GM23338 (cell line): ENCODE measurements at regions not wholly inside any gene's neighbourhood (a gene's known extent, or its start where the extent isn't known, plus 50 kb on each side); places are given as distances from the start of the nearest gene placed in this dataset.
A peak's percentile ranks its signal among the peaks of the same experiment; 100 is the strongest.

Experiments
- ATAC-seq: fragments of 200-7000 bp; cut with Tn5 transposase; 3 replicates; pipeline ENCODE4 v1.9.1; 2020
- DNase-seq: peaks from one replicate; pipeline ENCODE4 v3.0.0-alpha.2; 2015; ENCODE audit warnings: low spot score
- H2AFZ ChIP-seq: fragments of 200-600 bp; sonication (generic); 2 replicates; pipeline ENCODE4 v1.8.0; 2016; ENCODE audit warnings: antibody characterized with exemption, mild to moderate bottlenecking, moderate library complexity
- H3F3A ChIP-seq: fragments of 200-600 bp; sonication (generic); replicated peaks from 2 replicates; pipeline ENCODE4 v1.8.0; 2017; ENCODE audit warnings: antibody characterized with exemption, mixed run types, low read depth
- H3K27ac ChIP-seq: fragments of 200-600 bp; sonication (generic); 2 replicates; pipeline ENCODE4 v1.6.1; 2016; ENCODE audit warnings: low read depth
- H3K27me3 ChIP-seq: fragments of 200-600 bp; sonication (generic); 2 replicates; pipeline ENCODE4 v1.8.0; 2016; ENCODE audit warnings: mild to moderate bottlenecking, mixed run types, moderate library complexity; ENCODE audit not compliant: insufficient read depth
- H3K36me3 ChIP-seq: fragments of 200-600 bp; sonication (generic); 2 replicates; pipeline ENCODE4 v1.8.0; 2016; ENCODE audit warnings: mild to moderate bottlenecking; ENCODE audit not compliant: insufficient read depth
- H3K4me1 ChIP-seq: fragments of 200-600 bp; sonication (generic); 2 replicates; pipeline ENCODE4 v1.8.0; 2016; ENCODE audit warnings: mild to moderate bottlenecking, moderate library complexity; ENCODE audit not compliant: insufficient read depth
- H3K4me2 ChIP-seq: fragments of 200-600 bp; sonication (generic); 2 replicates; pipeline ENCODE4 v1.7.1; 2017; ENCODE audit warnings: mixed run types
- H3K4me3 ChIP-seq: fragments of 200-600 bp; sonication (generic); 2 replicates; pipeline ENCODE4 v1.6.1; 2016; ENCODE audit warnings: mixed run types
- H3K79me2 ChIP-seq: fragments of 200-600 bp; sonication (generic); replicated peaks from 2 replicates; pipeline ENCODE4 v1.8.0; 2017; ENCODE audit warnings: mild to moderate bottlenecking; ENCODE audit not compliant: insufficient read depth
- H3K9me2 ChIP-seq: fragments of 200-600 bp; sonication (generic); 2 replicates; pipeline ENCODE4 v1.8.0; 2017; ENCODE audit not compliant: insufficient read depth
- H4K20me1 ChIP-seq: fragments of 200-600 bp; sonication (generic); replicated peaks from 2 replicates; pipeline ENCODE4 v1.8.0; 2017; ENCODE audit warnings: mild to moderate bottlenecking; ENCODE audit not compliant: insufficient read depth
- H3K27ac Mint-ChIP-seq: 2 replicates; pipeline ENCODE4 v1.8.0; 2020; ENCODE audit warnings: inconsistent platforms, mild to moderate bottlenecking, moderate library complexity, mixed read lengths
- H3K27me3 Mint-ChIP-seq: 3 replicates; pipeline ENCODE4 v1.8.0; 2022; ENCODE audit warnings: low read depth, mild to moderate bottlenecking, moderate library complexity, mixed read lengths, inconsistent platforms; ENCODE audit not compliant: insufficient read depth, poor library complexity
- H3K36me3 Mint-ChIP-seq: 3 replicates; pipeline ENCODE4 v1.8.0; 2021; ENCODE audit warnings: low read depth, mild to moderate bottlenecking, inconsistent platforms, moderate library complexity, mixed read lengths
- H3K4me1 Mint-ChIP-seq: 3 replicates; pipeline ENCODE4 v1.8.0; 2020; ENCODE audit warnings: mild to moderate bottlenecking, inconsistent platforms, mixed read lengths
- H3K4me3 Mint-ChIP-seq: 3 replicates; pipeline ENCODE4 v1.8.0; 2021; ENCODE audit warnings: moderate library complexity, mild to moderate bottlenecking, inconsistent platforms, mixed read lengths
- H3K9me3 Mint-ChIP-seq: 3 replicates; pipeline ENCODE4 v1.8.0; 2020; ENCODE audit warnings: moderate library complexity, mild to moderate bottlenecking, inconsistent platforms, mixed read lengths
- CREB1 ChIP-seq: fragments of 250-450 bp; sonication (Bioruptor Pico); IDR thresholded peaks from 2 replicates; pipeline ENCODE4 v1.5.0; 2020; ENCODE audit warnings: low read depth, mild to moderate bottlenecking, moderate library complexity
- CTCF ChIP-seq, 2 experiments: fragments of 200-600 bp in 1 of 2; sonication (generic) in 1 of 2; conservative IDR thresholded peaks; 2 replicates each; pipeline versions ENCODE4 v1.5.1 to v1.6.1; 2016 to 2017; ENCODE audit warnings: antibody characterized with exemption in 2 of 2, low read depth in 2 of 2, mild to moderate bottlenecking in 2 of 2, moderate library complexity in 1 of 2
- ETS1 ChIP-seq: IDR thresholded peaks from 2 replicates; pipeline ENCODE4 v1.6.1; 2016; ENCODE audit warnings: antibody characterized with exemption
- EZH2 ChIP-seq: fragments of 200-600 bp; sonication (generic); IDR thresholded peaks from one replicate; pipeline ENCODE4 v1.8.0; 2017; ENCODE audit warnings: antibody characterized with exemption, mild to moderate bottlenecking, low read depth; ENCODE audit not compliant: unreplicated experiment
- EZH2phosphoT487 ChIP-seq: fragments of 200-600 bp; sonication (generic); IDR thresholded peaks from one replicate; pipeline ENCODE4 v1.8.1; 2018; ENCODE audit warnings: antibody characterized with exemption; ENCODE audit not compliant: unreplicated experiment
- JUNB ChIP-seq: IDR thresholded peaks from one replicate; pipeline ENCODE4 v1.6.1; 2016; ENCODE audit warnings: antibody characterized with exemption; ENCODE audit not compliant: unreplicated experiment
- NANOG ChIP-seq: IDR thresholded peaks from 2 replicates; pipeline ENCODE4 v1.6.1; 2016; ENCODE audit warnings: antibody characterized with exemption, borderline replicate concordance
- POLR2AphosphoS5 ChIP-seq: IDR thresholded peaks from 2 replicates; pipeline ENCODE4 v1.6.1; 2016; ENCODE audit warnings: antibody characterized with exemption, low read depth
- REST ChIP-seq: IDR thresholded peaks from one replicate; pipeline ENCODE4 v1.6.1; 2018; ENCODE audit warnings: antibody characterized with exemption; ENCODE audit not compliant: unreplicated experiment
- STAT1 ChIP-seq: IDR thresholded peaks from one replicate; pipeline ENCODE4 v1.6.1; 2016; ENCODE audit warnings: antibody characterized with exemption; ENCODE audit not compliant: unreplicated experiment
- ZNF114 ChIP-seq: fragments of 250-450 bp; sonication (Bioruptor Pico); IDR thresholded peaks from 2 replicates; pipeline ENCODE4 v1.5.0; 2020; ENCODE audit warnings: mild to moderate bottlenecking, moderate library complexity
- ZNF331 ChIP-seq: fragments of 250-450 bp; sonication (Bioruptor Pico); IDR thresholded peaks from 2 replicates; pipeline ENCODE4 v1.5.0; 2020; ENCODE audit warnings: low read depth, mild to moderate bottlenecking, moderate library complexity
- ZNF462 ChIP-seq: fragments of 250-450 bp; sonication (Bioruptor Pico); IDR thresholded peaks from 2 replicates; pipeline ENCODE4 v1.5.0; 2020; ENCODE audit warnings: mild to moderate bottlenecking, moderate library complexity

- no peaks in the 10 kb centered on the region for H3K36me3 ChIP-seq
- Mint-ChIP-seq H3K9me3 (peaks cover 23% of the 10 kb centered on the region), H3K27me3 (peaks cover 2% of the 10 kb centered on the region), H3K4me3 (no peak overlapping the region), H3K36me3 (peaks cover 15% of the 10 kb centered on the region), H3K27ac (no peak overlapping the region), H3K4me1 (no peaks in the 10 kb centered on the region; the same call in 2 of the 3 replicates)
- no peaks in the 10 kb centered on the region for H3K27me3 ChIP-seq
- no peak overlapping the region for H3K27ac ChIP-seq
- no peaks in the 10 kb centered on the region for H3K4me1 ChIP-seq
- no peak overlapping the region for H3K4me3 ChIP-seq
- no peaks in the 10 kb centered on the region for H3F3A ChIP-seq
- 0 out of 2 replicates have a peak overlapping the region, but pooled peaks have one; percentile 38 for H3K4me2 ChIP-seq
- no peak for TF ChIP-seq EZH2phosphoT487
- no peak for TF ChIP-seq EZH2
- TF ChIP-seq NANOG, result no peak
- TF ChIP-seq JUNB, result no peak
- no peak for TF ChIP-seq ETS1
- TF ChIP-seq ZNF462 (CRISPR knock-in tag), result no peak
- no peak for TF ChIP-seq ZNF331 (CRISPR knock-in tag)
- TF ChIP-seq ZNF114 (CRISPR knock-in tag), result no peak
- TF ChIP-seq POLR2AphosphoS5, result no peak
- TF ChIP-seq CTCF (conservative IDR thresholded peaks at IDR 0.05; ENCODE audit: low read depth in 2 of 2), result no peak
- TF ChIP-seq REST, result no peak
- TF ChIP-seq CREB1 (CRISPR knock-in tag), result no peak
- no peak for TF ChIP-seq STAT1
- H2AFZ ChIP-seq, result peak overlapping the region; percentile 86
- 0 out of 2 replicates have a peak, but pooled peaks cover 12% of the 10 kb centered on the region for H3K9me2 ChIP-seq
- no peaks in the 10 kb centered on the region for H3K79me2 ChIP-seq
- DNase-seq, result peak; percentile 46
- no peaks in the 10 kb centered on the region for H4K20me1 ChIP-seq
- ATAC-seq, result peak; percentile 62; the same call in 2 of the 3 replicates
Measured at GRCh38 chr6:11298651-11299420, 66.4 kb upstream of the NEDD9 start.
